Stomach smooth muscle (tissue), 2 donors: ENCODE measurements at regions not wholly inside any gene's neighbourhood (a gene's known extent, or its start where the extent isn't known, plus 50 kb on each side); places are given as distances from the start of the nearest gene placed in this dataset.
"Not testable (repeated sequence)": the region's sequence is repeated elsewhere in the genome, so short reads cannot be mapped to it uniquely, and the experiment has no call there.

Experiments used
- H3K27ac ChIP-seq: one replicate; pipeline ENCODE4 v1.7.0; 2013; ENCODE audit warnings: mild to moderate bottlenecking, low read length, inconsistent platforms
- H3K27me3 ChIP-seq, 2 donors: one replicate each; pipeline ENCODE4 v1.7.0; 2013; ENCODE audit warnings: low read length in 2 of 2; ENCODE audit not compliant: insufficient read depth in 2 of 2, control insufficient read depth in 1 of 2
- H3K36me3 ChIP-seq, 2 donors: one replicate each; pipeline ENCODE4 v1.7.0; 2013; ENCODE audit warnings: low read length in 2 of 2; ENCODE audit not compliant: control insufficient read depth in 2 of 2, insufficient read depth in 2 of 2
- H3K4me1 ChIP-seq: one replicate; pipeline ENCODE4 v1.7.0; 2013; ENCODE audit warnings: low read length; ENCODE audit not compliant: control insufficient read depth, insufficient read depth
- H3K4me3 ChIP-seq, 2 donors: one replicate each; pipeline ENCODE4 v1.7.0; 2013; ENCODE audit warnings: low read length in 2 of 2
- H3K9ac ChIP-seq, 2 donors: one replicate each; pipeline ENCODE4 v1.7.0; 2013; ENCODE audit warnings: low read length in 2 of 2, mild to moderate bottlenecking in 1 of 2
- H3K9me3 ChIP-seq, 2 donors: one replicate each; pipeline ENCODE4 v1.7.0; 2013; ENCODE audit warnings: low read length in 2 of 2; ENCODE audit not compliant: control insufficient read depth in 2 of 2
- donor health status: healthy.
- donor health status: Pancreatic carcinoma.

- no peaks in the 10 kb centered on the region for H3K27me3 ChIP-seq
- H3K36me3 ChIP-seq, result no peaks in the 10 kb centered on the region
- no peak overlapping the region for H3K9ac ChIP-seq
- H3K4me3 ChIP-seq, result no peak overlapping the region
- H3K4me1 ChIP-seq, result no peaks in the 10 kb centered on the region
- H3K9me3 ChIP-seq, result no peaks in the 10 kb centered on the region
- no peak overlapping the region for H3K27ac ChIP-seq
These were observed 135.0 kb upstream of the LRIG3 start for GRCh38 chr12:59055204-59055860.

- not testable (repeated sequence) for H3K9ac ChIP-seq, H3K36me3 ChIP-seq, H3K4me3 ChIP-seq, H3K4me1 ChIP-seq, H3K27ac ChIP-seq, H3K9me3 ChIP-seq, H3K27me3 ChIP-seq
These were observed 133.1 kb upstream of the LRIG3 start for GRCh38 chr12:59053266-59053899.

GRCh38 chr12:59046763-59047534 lies 126.6 kb upstream of the LRIG3 start:
- H3K27me3 ChIP-seq, result no peaks in the 10 kb centered on the region
- H3K4me3 ChIP-seq, result no peak overlapping the region
- H3K27ac ChIP-seq, result no peak overlapping the region
- no peak overlapping the region for H3K9ac ChIP-seq
- H3K9me3 ChIP-seq, result no peaks in the 10 kb centered on the region
- H3K36me3 ChIP-seq, result no peaks in the 10 kb centered on the region
- no peaks in the 10 kb centered on the region for H3K4me1 ChIP-seq

GRCh38 chr12:59044791-59045190 lies 124.5 kb upstream of the LRIG3 start:
- H3K27me3 ChIP-seq, result no peaks in the 10 kb centered on the region
- H3K27ac ChIP-seq, result no peak overlapping the region

GRCh38 chr12:59041241-59042121 lies 121.2 kb upstream of the LRIG3 start:
- no peak overlapping the region for H3K27ac ChIP-seq
- H3K9me3 ChIP-seq, result no peaks in the 10 kb centered on the region
- H3K36me3 ChIP-seq, result no peaks in the 10 kb centered on the region
- no peak overlapping the region for H3K9ac ChIP-seq
- H3K4me3 ChIP-seq, result no peak overlapping the region
- no peaks in the 10 kb centered on the region for H3K4me1 ChIP-seq
- H3K27me3 ChIP-seq, result no peaks in the 10 kb centered on the region

More at GRCh38 chr12:59044791-59045190, 124.5 kb upstream of the LRIG3 start:
- no peak overlapping the region for H3K9ac ChIP-seq
- no peaks in the 10 kb centered on the region for H3K4me1 ChIP-seq
- H3K36me3 ChIP-seq, result no peaks in the 10 kb centered on the region
- no peaks in the 10 kb centered on the region for H3K9me3 ChIP-seq
- no peak overlapping the region for H3K4me3 ChIP-seq

- no peaks in the 10 kb centered on the region for H3K4me1 ChIP-seq
- no peaks in the 10 kb centered on the region for H3K9me3 ChIP-seq
- no peak overlapping the region for H3K27ac ChIP-seq
- no peaks in the 10 kb centered on the region for H3K27me3 ChIP-seq
- no peak overlapping the region for H3K9ac ChIP-seq
- H3K4me3 ChIP-seq, result no peak overlapping the region
- no peaks in the 10 kb centered on the region for H3K36me3 ChIP-seq
These were observed 120.4 kb upstream of the LRIG3 start for GRCh38 chr12:59040656-59041055.

- no peak overlapping the region for H3K4me3 ChIP-seq
- H3K9ac ChIP-seq, result no peak overlapping the region
- no peaks in the 10 kb centered on the region for H3K27me3 ChIP-seq
- H3K9me3 ChIP-seq, result no peaks in the 10 kb centered on the region
- no peaks in the 10 kb centered on the region for H3K4me1 ChIP-seq
- no peaks in the 10 kb centered on the region for H3K36me3 ChIP-seq
- no peak overlapping the region for H3K27ac ChIP-seq
These were observed 119.7 kb upstream of the LRIG3 start for GRCh38 chr12:59040043-59040442.

GRCh38 chr12:59039005-59039404 lies 118.7 kb upstream of the LRIG3 start:
- Histone ChIP-seq H3K4me3 (no peak overlapping the region), H3K9me3 (no peaks in the 10 kb centered on the region), H3K4me1 (no peaks in the 10 kb centered on the region), H3K36me3 (no peaks in the 10 kb centered on the region), H3K27me3 (no peaks in the 10 kb centered on the region), H3K27ac (no peak overlapping the region), H3K9ac (no peak overlapping the region)

- no peak overlapping the region for H3K27ac ChIP-seq
- no peak overlapping the region for H3K4me3 ChIP-seq
- no peaks in the 10 kb centered on the region for H3K4me1 ChIP-seq
- H3K9ac ChIP-seq, result no peak overlapping the region
- no peaks in the 10 kb centered on the region for H3K27me3 ChIP-seq
- no peaks in the 10 kb centered on the region for H3K9me3 ChIP-seq
- no peaks in the 10 kb centered on the region for H3K36me3 ChIP-seq
These were observed 116.9 kb upstream of the LRIG3 start for GRCh38 chr12:59036973-59037762.

- H3K4me3 ChIP-seq, result no peak overlapping the region
- H3K9me3 ChIP-seq, result no peaks in the 10 kb centered on the region
- H3K27me3 ChIP-seq, result no peaks in the 10 kb centered on the region
- H3K36me3 ChIP-seq, result no peaks in the 10 kb centered on the region
- H3K4me1 ChIP-seq, result no peaks in the 10 kb centered on the region
- no peak overlapping the region for H3K9ac ChIP-seq
- no peak overlapping the region for H3K27ac ChIP-seq
These were observed 116.0 kb upstream of the LRIG3 start for GRCh38 chr12:59036347-59036746.
